Panc1 (cell line): ENCODE measurements at regions not wholly inside any gene's neighbourhood (a gene's known extent, or its start where the extent isn't known, plus 50 kb on each side); places are given as distances from the start of the nearest gene placed in this dataset.

ENCODE experiments used
- CTCF ChIP-seq: fragments of 450-650 bp; IDR thresholded peaks from 2 replicates; pipeline ENCODE4 v1.5.1; 2017; ENCODE audit warnings: mild to moderate bottlenecking
- POLR2AphosphoS5 ChIP-seq: IDR thresholded peaks from 2 replicates; pipeline ENCODE4 v1.6.1; 2012; ENCODE audit warnings: mild to moderate bottlenecking, low read depth, low read length, moderate library complexity
- SIN3A ChIP-seq: IDR thresholded peaks from 2 replicates; pipeline ENCODE4 v1.6.1; 2012; ENCODE audit warnings: low read depth, mild to moderate bottlenecking, low read length, moderate library complexity, borderline replicate concordance; ENCODE audit not compliant: insufficient read depth
- TF ChIP-seq, protein P1 (sequence below), 2 experiments: IDR thresholded peaks; 2 replicates each; pipeline ENCODE4 v1.6.1; 2011 to 2012; ENCODE audit warnings: low read depth in 2 of 2, control low read depth in 1 of 2, low read length in 1 of 2, mild to moderate bottlenecking in 1 of 2, moderate library complexity in 1 of 2; ENCODE audit not compliant: insufficient read depth in 1 of 2

- TF ChIP-seq CTCF (no peak), SIN3A (no peak), POLR2AphosphoS5 (no peak)
- TF ChIP-seq, protein P1, sequence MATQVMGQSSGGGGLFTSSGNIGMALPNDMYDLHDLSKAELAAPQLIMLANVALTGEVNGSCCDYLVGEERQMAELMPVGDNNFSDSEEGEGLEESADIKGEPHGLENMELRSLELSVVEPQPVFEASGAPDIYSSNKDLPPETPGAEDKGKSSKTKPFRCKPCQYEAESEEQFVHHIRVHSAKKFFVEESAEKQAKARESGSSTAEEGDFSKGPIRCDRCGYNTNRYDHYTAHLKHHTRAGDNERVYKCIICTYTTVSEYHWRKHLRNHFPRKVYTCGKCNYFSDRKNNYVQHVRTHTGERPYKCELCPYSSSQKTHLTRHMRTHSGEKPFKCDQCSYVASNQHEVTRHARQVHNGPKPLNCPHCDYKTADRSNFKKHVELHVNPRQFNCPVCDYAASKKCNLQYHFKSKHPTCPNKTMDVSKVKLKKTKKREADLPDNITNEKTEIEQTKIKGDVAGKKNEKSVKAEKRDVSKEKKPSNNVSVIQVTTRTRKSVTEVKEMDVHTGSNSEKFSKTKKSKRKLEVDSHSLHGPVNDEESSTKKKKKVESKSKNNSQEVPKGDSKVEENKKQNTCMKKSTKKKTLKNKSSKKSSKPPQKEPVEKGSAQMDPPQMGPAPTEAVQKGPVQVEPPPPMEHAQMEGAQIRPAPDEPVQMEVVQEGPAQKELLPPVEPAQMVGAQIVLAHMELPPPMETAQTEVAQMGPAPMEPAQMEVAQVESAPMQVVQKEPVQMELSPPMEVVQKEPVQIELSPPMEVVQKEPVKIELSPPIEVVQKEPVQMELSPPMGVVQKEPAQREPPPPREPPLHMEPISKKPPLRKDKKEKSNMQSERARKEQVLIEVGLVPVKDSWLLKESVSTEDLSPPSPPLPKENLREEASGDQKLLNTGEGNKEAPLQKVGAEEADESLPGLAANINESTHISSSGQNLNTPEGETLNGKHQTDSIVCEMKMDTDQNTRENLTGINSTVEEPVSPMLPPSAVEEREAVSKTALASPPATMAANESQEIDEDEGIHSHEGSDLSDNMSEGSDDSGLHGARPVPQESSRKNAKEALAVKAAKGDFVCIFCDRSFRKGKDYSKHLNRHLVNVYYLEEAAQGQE (IDR thresholded peaks at IDR 0.05; ENCODE audit: insufficient read depth in 1 of 2, low read depth in 2 of 2, low read length in 1 of 2), result no peak
Observed at GRCh38 chr11:11202885-11203284, 150.2 kb downstream of the CSNK2A3 start.
